CD14-positive monocyte (primary cell): ENCODE measurements at regions not wholly inside any gene's neighbourhood (a gene's known extent, or its start where the extent isn't known, plus 50 kb on each side); places are given as distances from the start of the nearest gene placed in this dataset.

Experiments
- DNase-seq, 3 donors: peaks; one replicate each; pipeline ENCODE4 v3.0.0-alpha.2; 2011 to 2022
- H2AFZ ChIP-seq: 2 replicates; pipeline ENCODE4 v1.6.0; 2012; ENCODE audit warnings: mild to moderate bottlenecking, low read depth, low read length, inconsistent platforms; ENCODE audit not compliant: insufficient read depth, poor library complexity, severe bottlenecking
- H3K27ac ChIP-seq, 2 donors: 1 replicate in 1 of 2; 2 replicates in 1 of 2; pipeline ENCODE4 v1.5.1; 2012 to 2013; ENCODE audit warnings: low read length in 2 of 2, control low read depth in 1 of 2, inconsistent platforms in 1 of 2, low read depth in 1 of 2, mild to moderate bottlenecking in 1 of 2
- H3K27me3 ChIP-seq, 2 donors: one replicate each; pipeline versions ENCODE4 v1.6.0 to v1.6.1; 2011 to 2013; ENCODE audit warnings: low read length in 2 of 2; ENCODE audit not compliant: control insufficient read depth in 2 of 2, insufficient read depth in 2 of 2
- H3K36me3 ChIP-seq, 2 donors: replicated peaks in 1 of 2; 1 replicate in 1 of 2; 2 replicates in 1 of 2; pipeline versions ENCODE4 v1.5.1 to v1.6.1; 2012 to 2013; ENCODE audit warnings: low read length in 2 of 2, control low read depth in 1 of 2, inconsistent platforms in 1 of 2, mild to moderate bottlenecking in 1 of 2; ENCODE audit not compliant: insufficient read depth in 2 of 2, control insufficient read depth in 1 of 2
- H3K4me1 ChIP-seq, 2 donors: 1 replicate in 1 of 2; 2 replicates in 1 of 2; pipeline versions ENCODE4 v1.5.1 to v1.6.1; 2012 to 2013; ENCODE audit warnings: low read length in 2 of 2, control low read depth in 1 of 2, inconsistent platforms in 1 of 2, mild to moderate bottlenecking in 1 of 2, moderate library complexity in 1 of 2; ENCODE audit not compliant: insufficient read depth in 2 of 2, control insufficient read depth in 1 of 2
- H3K4me2 ChIP-seq: replicated peaks from 2 replicates; pipeline ENCODE3; 2012; ENCODE audit warnings: low read length, moderate library complexity, mild to moderate bottlenecking; ENCODE audit not compliant: poor library complexity, severe bottlenecking; ENCODE audit errors: extremely low read depth
- H3K4me3 ChIP-seq, 3 experiments: fragments of 200-600 bp in 1 of 3; sonication (generic) in 1 of 3; replicated peaks in 1 of 3; 1 replicate in 2 of 3; 2 replicates in 1 of 3; pipeline ENCODE4 v1.5.1; 2011 to 2013; ENCODE audit warnings: low read length in 3 of 3, mild to moderate bottlenecking in 3 of 3, control low read depth in 2 of 3, low read depth in 2 of 3, inconsistent platforms in 1 of 3, moderate library complexity in 1 of 3
- H3K79me2 ChIP-seq: 2 replicates; pipeline ENCODE4 v1.6.0; 2012; ENCODE audit warnings: mild to moderate bottlenecking, control low read depth, inconsistent platforms, low read length, moderate library complexity; ENCODE audit not compliant: insufficient read depth
- H3K9ac ChIP-seq: 2 replicates; pipeline ENCODE4 v1.6.0; 2017; ENCODE audit warnings: low read length, mild to moderate bottlenecking; ENCODE audit not compliant: insufficient read depth, poor library complexity, severe bottlenecking
- H3K9me3 ChIP-seq, 2 donors: replicated peaks in 1 of 2; 1 replicate in 1 of 2; 2 replicates in 1 of 2; pipeline versions ENCODE4 v1.5.1 to v1.6.1; 2012 to 2013; ENCODE audit warnings: low read length in 2 of 2, control low read depth in 1 of 2; ENCODE audit not compliant: control insufficient read depth in 1 of 2, insufficient read depth in 1 of 2
- H4K20me1 ChIP-seq: 2 replicates; pipeline ENCODE4 v1.6.0; 2012; ENCODE audit warnings: mild to moderate bottlenecking, low read length, control low read depth, moderate library complexity; ENCODE audit not compliant: insufficient read depth
- H3K27ac Mint-ChIP-seq, 7 donors: one replicate each; pipeline ENCODE4 v1.8.0; 2020; ENCODE audit warnings: mild to moderate bottlenecking in 7 of 7, mixed read lengths in 7 of 7, moderate library complexity in 6 of 7, inconsistent platforms in 2 of 7
- H3K27me3 Mint-ChIP-seq, 3 donors: one replicate each; pipeline ENCODE4 v1.8.0; 2021 to 2022; ENCODE audit warnings: low read depth in 3 of 3, mild to moderate bottlenecking in 3 of 3, mixed read lengths in 3 of 3, moderate library complexity in 3 of 3, inconsistent platforms in 1 of 3
- H3K36me3 Mint-ChIP-seq, 2 donors: one replicate each; pipeline ENCODE4 v1.8.0; 2020; ENCODE audit warnings: mixed read lengths in 2 of 2, inconsistent platforms in 1 of 2, mild to moderate bottlenecking in 1 of 2
- H3K4me1 Mint-ChIP-seq: one replicate; pipeline ENCODE4 v1.8.0; 2020; ENCODE audit warnings: mild to moderate bottlenecking, mixed read lengths
- H3K4me3 Mint-ChIP-seq, 2 donors: one replicate each; pipeline ENCODE4 v1.8.0; 2020; ENCODE audit warnings: mild to moderate bottlenecking in 2 of 2, mixed read lengths in 2 of 2, moderate library complexity in 1 of 2
- H3K9me3 Mint-ChIP-seq, 7 donors: one replicate each; pipeline ENCODE4 v1.8.0; 2020 to 2022; ENCODE audit warnings: mixed read lengths in 7 of 7, mild to moderate bottlenecking in 6 of 7, moderate library complexity in 6 of 7, inconsistent platforms in 2 of 7
- CTCF ChIP-seq: fragments of 200-600 bp; IDR thresholded peaks from one replicate; pipeline ENCODE4 v1.8.0; 2022; ENCODE audit warnings: antibody characterized with exemption, mild to moderate bottlenecking
- WGBS: methylation state at CpG from one replicate; pipeline ENCODE4 v1.1.5; 2013; ENCODE audit warnings: missing lambda C conversion rate; ENCODE audit not compliant: insufficient coverage; 5-methylcytosine and 5-hydroxymethylcytosine counted together
- intact Hi-C, 2 donors: fragments of 100-400 bp; cut with micrococcal nuclease; formaldehyde crosslinking; loops; one replicate each; pipeline versions ENCODE4 v1.15.0 to v1.15.1; 2023

GRCh38 chr9:80831751-80832150 lies 857.6 kb downstream of the TLE1 start:
- Histone ChIP-seq H3K9me3 (peaks cover 0 to 13% of the 10 kb centered on the region in 2 donors), H3K79me2 (no peaks in the 10 kb centered on the region), H2AFZ (no peak overlapping the region), H3K4me2 (no peak overlapping the region), H3K36me3 (no peaks in the 10 kb centered on the region), H3K9ac (no peak overlapping the region), H3K27ac (no peak overlapping the region), H3K4me1 (no peaks in the 10 kb centered on the region), H3K27me3 (no peaks in the 10 kb centered on the region), H3K4me3 (no peak overlapping the region), H4K20me1 (no peaks in the 10 kb centered on the region)
- intact Hi-C loops: no loop called here
- TF ChIP-seq CTCF: no peak
- Mint-ChIP-seq H3K4me1 (no peaks in the 10 kb centered on the region), H3K36me3 (no peaks in the 10 kb centered on the region), H3K27ac (no peak overlapping the region), H3K27me3 (no peaks in the 10 kb centered on the region), H3K4me3 (no peak overlapping the region), H3K9me3 (peaks cover 2 to 13% (median 5%) of the 10 kb centered on the region in 7 donors)
- no CpG with 5 or more reads among the region's 1 CpG for WGBS
- DNase-seq: no peak

- Mint-ChIP-seq H3K4me1 (no peaks in the 10 kb centered on the region), H3K9me3 (peaks cover 1 to 14% (median 7%) of the 10 kb centered on the region in 7 donors), H3K4me3 (no peak overlapping the region), H3K36me3 (no peaks in the 10 kb centered on the region), H3K27ac (no peak overlapping the region), H3K27me3 (no peaks in the 10 kb centered on the region)
- Histone ChIP-seq H3K9me3 (peaks cover 10 to 16% of the 10 kb centered on the region in 2 donors), H3K36me3 (no peaks in the 10 kb centered on the region), H4K20me1 (no peaks in the 10 kb centered on the region), H3K27ac (no peak overlapping the region), H3K9ac (no peak overlapping the region), H3K79me2 (no peaks in the 10 kb centered on the region), H2AFZ (no peak overlapping the region), H3K4me2 (no peak overlapping the region), H3K27me3 (no peaks in the 10 kb centered on the region), H3K4me1 (no peaks in the 10 kb centered on the region), H3K4me3 (no peak overlapping the region)
- DNase-seq: no peak
- intact Hi-C loops: no loop called here
- no peak for TF ChIP-seq CTCF
- 57% methylated on average over 1 of the region's 2 CpGs for WGBS
Measured at GRCh38 chr9:80811656-80812055, 877.7 kb downstream of the TLE1 start.
